GM18519 (cell line): ENCODE measurements at regions not wholly inside any gene's neighbourhood (a gene's known extent, or its start where the extent isn't known, plus 50 kb on each side); places are given as distances from the start of the nearest gene placed in this dataset.

Experiments
- ATAC-seq: cut with Tn5 transposase; IDR thresholded peaks from one replicate; pipeline ENCODE4 v1.9.1; 2021; ENCODE audit warnings: mild to moderate bottlenecking, moderate library complexity; ENCODE audit not compliant: unreplicated experiment, low FRiP score

- no peak for ATAC-seq
Observed at GRCh38 chr1:95951371-95952102, 717.5 kb downstream of the RWDD3 start.

GRCh38 chr1:95953015-95953414, 719.0 kb downstream of the RWDD3 start:
- ATAC-seq, result no peak

DNA sequence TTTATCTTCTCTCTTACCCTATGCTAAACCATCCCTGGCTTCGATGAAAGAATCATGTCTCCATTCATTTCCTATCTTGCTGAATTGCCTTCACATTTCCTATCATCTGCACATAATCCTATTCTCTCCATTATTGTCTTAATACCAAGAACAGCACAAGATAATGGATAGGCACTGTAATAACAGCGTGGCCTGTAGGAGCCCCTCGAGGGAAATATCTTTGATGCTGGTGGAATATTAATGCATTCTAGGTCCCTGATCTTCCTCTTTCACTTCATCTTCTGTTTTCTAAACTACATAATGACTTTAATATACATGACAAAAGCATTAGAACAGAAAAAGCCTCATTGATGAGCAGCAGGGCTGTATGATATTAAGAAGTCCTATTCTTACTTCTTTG, 720.6 kb downstream of the RWDD3 start:
- no peak for ATAC-seq

GRCh38 chr1:95956215-95956614, 722.2 kb downstream of the RWDD3 start:
- ATAC-seq, result no peak

DNA sequence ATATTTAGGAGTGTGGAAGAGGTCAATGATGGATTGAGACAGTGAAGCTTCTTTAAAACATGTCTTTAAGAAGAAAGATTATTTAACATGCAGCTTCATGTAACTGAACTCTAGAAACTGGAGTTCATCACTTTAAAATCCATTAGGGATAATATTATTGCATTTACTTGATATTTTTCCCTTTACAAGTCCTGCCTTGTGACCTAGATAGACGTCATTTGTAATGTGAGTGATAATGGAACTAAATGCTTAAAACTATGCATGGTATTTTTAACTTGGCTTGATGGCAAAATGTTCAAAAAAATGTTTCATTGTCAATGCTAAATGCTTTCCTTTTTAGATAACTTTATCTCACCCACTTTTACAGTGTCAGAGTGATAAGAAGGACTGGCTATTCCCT, 723.7 kb downstream of the RWDD3 start:
- ATAC-seq, result no peak

DNA sequence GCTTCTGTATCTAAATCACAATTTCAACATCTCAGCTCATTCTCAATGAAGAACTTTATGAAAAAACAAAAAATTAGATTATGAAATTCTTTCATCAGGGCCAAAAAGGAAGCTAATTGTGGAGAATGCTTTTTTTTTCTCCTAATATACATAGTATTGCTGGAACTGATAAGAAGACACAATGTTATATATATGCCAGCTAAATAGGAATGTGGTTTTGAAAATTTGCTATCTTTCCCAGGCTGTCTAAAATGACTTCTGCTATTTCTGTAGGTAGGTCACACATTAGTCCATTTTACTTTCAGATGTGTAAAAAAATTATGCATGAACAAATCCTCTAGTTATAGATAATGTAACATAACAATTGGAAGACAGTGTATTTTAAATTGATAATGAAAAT, 732.9 kb downstream of the RWDD3 start:
- no peak for ATAC-seq

GRCh38 chr1:95974586-95974985, 740.6 kb downstream of the RWDD3 start:
- no peak for ATAC-seq

DNA sequence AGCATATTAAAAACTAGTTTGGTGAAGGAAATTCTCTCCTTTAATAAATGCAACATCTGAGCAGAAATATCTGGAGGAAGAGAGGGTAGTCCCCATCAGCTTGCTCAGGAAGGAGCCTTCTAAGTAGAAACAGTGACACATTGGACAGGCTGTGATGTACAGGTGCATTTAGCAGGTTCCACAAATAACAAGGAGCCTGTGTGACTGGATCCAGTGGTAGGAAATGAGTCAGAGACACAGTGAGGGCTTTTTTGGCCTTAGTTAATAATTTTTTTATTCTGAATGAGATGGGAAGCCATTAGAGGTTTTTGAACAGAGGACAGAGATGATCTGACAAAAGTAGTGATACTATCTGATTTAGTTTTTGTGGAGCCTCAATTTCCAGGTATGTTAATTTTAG, 738.9 kb upstream of the PTBP2 start:
- no peak for ATAC-seq

- no peak for ATAC-seq
Observed at GRCh38 chr1:95983831-95984230, 737.8 kb upstream of the PTBP2 start.

DNA sequence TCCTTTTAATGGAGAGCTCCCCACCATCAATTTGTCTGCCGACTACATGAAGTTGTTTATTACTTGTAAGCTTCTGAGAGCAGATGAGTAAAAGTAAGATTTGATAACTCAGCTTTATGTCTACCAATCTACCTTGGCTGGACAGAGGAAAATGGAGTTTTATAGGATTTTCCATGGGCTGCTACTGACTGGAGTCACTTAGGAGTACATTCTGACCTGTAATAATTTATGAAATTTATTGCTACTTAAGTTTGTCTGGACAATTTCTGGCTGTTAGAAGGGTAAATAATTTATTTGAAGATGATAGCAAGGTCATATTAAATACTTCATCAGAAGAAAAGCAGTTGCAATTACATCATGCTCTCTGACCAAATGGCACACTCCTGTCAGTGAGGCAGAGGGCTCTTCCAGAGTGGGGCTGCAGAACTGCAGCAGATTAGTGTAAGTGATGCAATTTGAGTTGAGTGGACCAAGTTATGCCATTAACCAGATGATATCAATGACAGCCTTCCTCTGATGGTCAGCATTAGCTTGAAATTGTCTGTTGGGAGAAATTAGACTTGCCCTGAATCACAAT, 736.7 kb upstream of the PTBP2 start:
- ATAC-seq, result no peak

GRCh38 chr1:95990033-95990432, 731.6 kb upstream of the PTBP2 start:
- no peak for ATAC-seq

DNA sequence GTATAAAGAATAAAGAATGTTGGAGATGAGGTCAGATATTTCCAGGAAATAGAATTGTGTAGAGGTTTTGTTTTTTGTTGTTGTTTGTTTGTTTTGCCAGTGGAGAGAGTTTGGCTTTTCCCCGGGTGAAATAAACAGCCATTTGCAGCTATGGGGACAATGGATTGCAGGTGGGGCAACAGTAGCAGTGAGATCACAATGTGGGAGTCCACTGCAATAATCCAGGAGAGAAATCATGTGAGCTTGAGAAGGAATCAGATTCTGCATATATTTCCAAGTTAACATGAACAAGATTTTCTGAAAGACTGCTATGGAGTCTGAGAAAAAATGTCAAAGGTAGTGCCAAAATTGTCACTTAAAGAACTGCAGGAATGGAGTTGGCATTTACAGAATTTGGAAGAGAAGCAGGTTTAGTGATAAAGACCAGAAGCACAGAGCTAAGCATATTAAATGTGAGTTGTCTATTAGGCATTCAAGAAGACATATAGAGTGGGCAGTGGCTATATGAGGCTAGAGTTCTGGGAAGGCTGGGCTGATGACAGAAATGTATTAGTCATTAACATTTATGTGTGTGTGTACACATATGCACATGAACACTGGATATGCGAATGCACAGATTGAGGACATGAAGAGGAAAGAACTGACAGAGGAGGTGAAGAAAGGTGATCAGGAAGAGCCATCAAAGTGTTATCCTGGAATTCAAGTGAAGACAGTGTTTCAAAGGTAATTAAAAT, 729.6 kb upstream of the PTBP2 start:
- ATAC-seq, result no peak

DNA sequence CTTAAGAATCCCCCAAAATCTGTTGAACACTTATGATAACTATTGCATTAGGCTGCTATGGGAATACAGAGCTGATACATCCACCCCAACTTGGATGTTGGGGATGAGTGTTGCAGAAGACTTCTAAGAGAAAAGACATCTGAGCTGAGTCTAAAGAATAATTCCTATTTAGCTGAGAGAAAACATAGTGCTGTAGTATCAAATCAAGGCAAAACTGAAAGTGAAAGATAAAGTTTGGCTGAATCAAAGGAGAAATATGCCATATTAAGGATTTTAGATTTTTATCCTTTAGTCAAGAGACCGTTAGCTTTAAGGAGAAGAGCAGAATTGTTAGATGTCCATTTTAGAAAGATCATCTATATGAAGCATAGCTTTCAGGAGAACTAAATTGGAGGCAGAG, 726.9 kb upstream of the PTBP2 start:
- ATAC-seq, result no peak

GRCh38 chr1:96002201-96002600, 719.4 kb upstream of the PTBP2 start:
- no peak for ATAC-seq

- no peak for ATAC-seq
Observed at GRCh38 chr1:96002969-96003964, 718.3 kb upstream of the PTBP2 start.

- no peak for ATAC-seq
Observed at GRCh38 chr1:96009831-96010434, 711.7 kb upstream of the PTBP2 start.

DNA sequence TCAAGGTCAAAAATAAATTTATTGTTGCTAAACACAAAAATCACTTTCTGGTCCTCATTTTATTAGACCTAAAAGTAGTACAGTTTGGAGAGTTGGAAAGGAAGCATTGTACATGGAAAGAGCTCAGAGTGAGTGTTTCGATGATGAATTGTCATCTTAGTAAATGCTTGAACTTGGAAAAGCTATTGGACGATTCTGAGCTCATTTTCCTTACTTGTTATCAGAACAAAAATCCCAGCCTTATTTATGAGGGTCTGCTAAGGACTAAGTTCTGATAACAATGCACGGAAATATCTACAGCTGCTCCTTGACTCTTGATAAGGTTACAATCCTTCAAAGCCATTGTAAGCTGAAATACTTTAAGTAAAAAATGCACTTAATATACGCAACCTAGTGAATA, 710.0 kb upstream of the PTBP2 start:
- no peak for ATAC-seq

- ATAC-seq, result no peak
Observed at GRCh38 chr1:96016219-96016618, 705.4 kb upstream of the PTBP2 start.

DNA sequence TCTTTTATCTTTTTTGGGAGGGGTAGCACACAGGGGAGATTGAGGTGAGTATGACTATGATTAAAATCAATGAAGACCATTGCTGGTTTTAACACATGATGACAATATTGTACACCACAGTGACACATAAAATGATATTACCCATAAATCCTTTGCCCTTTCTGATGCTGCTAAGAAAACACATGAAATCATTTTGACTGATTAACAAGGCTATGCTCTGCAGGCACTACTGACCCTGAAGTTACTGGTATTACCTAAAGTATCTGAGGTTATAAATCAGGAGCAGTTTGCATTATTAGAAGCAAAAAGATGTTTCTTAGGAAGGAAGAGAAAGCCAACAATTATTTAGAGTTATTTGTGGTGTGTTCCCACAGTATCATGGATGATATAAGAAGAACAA, 701.2 kb upstream of the PTBP2 start:
- ATAC-seq, result no peak

DNA sequence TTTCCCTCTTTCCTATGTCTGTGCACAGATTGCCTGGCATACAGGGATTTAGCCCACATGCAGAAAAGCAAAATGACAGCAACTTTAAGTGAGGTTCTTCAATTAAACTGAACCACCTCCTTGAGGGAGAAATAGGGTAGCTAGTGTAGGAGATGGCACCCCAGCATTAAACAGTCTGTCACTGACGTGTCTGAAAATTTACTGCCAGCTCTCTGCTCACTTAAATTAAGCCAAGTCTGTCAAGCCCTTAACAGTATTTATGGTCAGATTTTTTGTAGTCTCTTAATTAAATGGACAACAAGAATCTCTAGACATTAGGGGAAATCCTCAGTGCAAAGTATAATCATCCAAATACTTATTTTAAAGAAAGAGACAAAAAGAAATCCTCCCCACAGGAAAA, 696.5 kb upstream of the PTBP2 start:
- ATAC-seq, result no peak
